Prostate gland (tissue), 2 donors: ENCODE measurements at regions not wholly inside any gene's neighbourhood (a gene's known extent, or its start where the extent isn't known, plus 50 kb on each side); places are given as distances from the start of the nearest gene placed in this dataset.
"Not testable (repeated sequence)": the region's sequence is repeated elsewhere in the genome, so short reads cannot be mapped to it uniquely, and the experiment has no call there.

Experiments used
- DNase-seq: peaks from one replicate; pipeline ENCODE4 v3.0.0-alpha.2; 2019; ENCODE audit warnings: low spot score
- H3K27ac ChIP-seq, 2 donors: fragments of 200-600 bp; sonication (generic); 2 replicates each; pipeline ENCODE4 v1.5.1; 2017 to 2019
- H3K27me3 ChIP-seq: fragments of 200-600 bp; sonication (generic); replicated peaks from 2 replicates; pipeline ENCODE4 v1.5.1; 2019; ENCODE audit not compliant: insufficient read depth
- H3K36me3 ChIP-seq, 2 donors: fragments of 200-600 bp; sonication (generic); 1 replicate in 1 of 2; 2 replicates in 1 of 2; pipeline versions ENCODE4 v1.5.1 to v1.8.1; 2017 to 2019
- H3K4me1 ChIP-seq: fragments of 200-600 bp; sonication (generic); replicated peaks from 2 replicates; pipeline ENCODE4 v1.5.1; 2019
- H3K4me3 ChIP-seq, 2 donors: fragments of 200-600 bp; sonication (generic); 2 replicates each; pipeline ENCODE4 v1.5.1; 2017 to 2019
- H3K9me3 ChIP-seq: fragments of 200-600 bp; sonication (generic); 2 replicates; pipeline ENCODE4 v1.5.1; 2017
- POLR2A ChIP-seq: fragments of 450-650 bp; IDR thresholded peaks from one replicate; pipeline ENCODE4 v1.6.1; 2016; ENCODE audit warnings: antibody characterized with exemption, mild to moderate bottlenecking
- POLR2AphosphoS5 ChIP-seq: sonication (generic); formaldehyde crosslinking; IDR thresholded peaks from one replicate; pipeline ENCODE4 v1.6.1; 2017; ENCODE audit warnings: antibody characterized with exemption
- WGBS: methylation state at CpG from one replicate; pipeline ENCODE4 v1.1.5; 2018; 5-methylcytosine and 5-hydroxymethylcytosine counted together
- intact Hi-C: fragments of 100-400 bp; cut with DNase I; formaldehyde crosslinking; loops from one replicate; pipeline ENCODE4 v1.14.2; 2022
- TF ChIP-seq, protein P1 (sequence below), 4 experiments: fragments of 200-600 bp in 2 of 4; fragments of 450-650 bp in 2 of 4; sonication (generic) in 2 of 4; IDR thresholded peaks; 1 replicate in 3 of 4; 2 replicates in 1 of 4; pipeline ENCODE4 v1.5.1; 2016 to 2019; ENCODE audit warnings: antibody characterized with exemption in 4 of 4, mild to moderate bottlenecking in 2 of 4, moderate library complexity in 2 of 4

DNA sequence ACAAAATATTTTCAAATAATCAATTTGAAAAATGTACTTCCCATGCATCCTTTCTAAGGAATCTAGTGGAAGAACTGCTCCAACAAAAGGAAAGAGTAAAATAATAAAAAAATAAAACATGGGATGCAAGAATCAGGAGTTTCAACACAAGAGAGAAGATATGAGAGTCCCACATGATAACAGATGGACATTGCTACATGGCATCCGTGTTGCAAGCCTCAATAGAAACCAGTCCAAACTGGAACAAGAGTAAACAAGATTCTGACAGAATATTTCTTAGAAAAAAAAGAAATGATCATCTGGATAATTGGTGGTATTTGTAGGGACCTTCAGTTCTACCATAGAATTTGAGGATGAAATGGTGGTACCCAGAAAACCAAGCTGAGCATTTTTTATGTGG, 186.8 kb downstream of the FRK start:
- 68% methylated on average over 1 of the region's 1 CpG for WGBS
- DNase-seq, result no peak
- Histone ChIP-seq H3K4me3 (no peak overlapping the region), H3K27me3 (no peaks in the 10 kb centered on the region), H3K27ac (no peak overlapping the region), H3K9me3 (no peaks in the 10 kb centered on the region), H3K4me1 (no peaks in the 10 kb centered on the region), H3K36me3 (no peaks in the 10 kb centered on the region)
- TF ChIP-seq, protein P1, sequence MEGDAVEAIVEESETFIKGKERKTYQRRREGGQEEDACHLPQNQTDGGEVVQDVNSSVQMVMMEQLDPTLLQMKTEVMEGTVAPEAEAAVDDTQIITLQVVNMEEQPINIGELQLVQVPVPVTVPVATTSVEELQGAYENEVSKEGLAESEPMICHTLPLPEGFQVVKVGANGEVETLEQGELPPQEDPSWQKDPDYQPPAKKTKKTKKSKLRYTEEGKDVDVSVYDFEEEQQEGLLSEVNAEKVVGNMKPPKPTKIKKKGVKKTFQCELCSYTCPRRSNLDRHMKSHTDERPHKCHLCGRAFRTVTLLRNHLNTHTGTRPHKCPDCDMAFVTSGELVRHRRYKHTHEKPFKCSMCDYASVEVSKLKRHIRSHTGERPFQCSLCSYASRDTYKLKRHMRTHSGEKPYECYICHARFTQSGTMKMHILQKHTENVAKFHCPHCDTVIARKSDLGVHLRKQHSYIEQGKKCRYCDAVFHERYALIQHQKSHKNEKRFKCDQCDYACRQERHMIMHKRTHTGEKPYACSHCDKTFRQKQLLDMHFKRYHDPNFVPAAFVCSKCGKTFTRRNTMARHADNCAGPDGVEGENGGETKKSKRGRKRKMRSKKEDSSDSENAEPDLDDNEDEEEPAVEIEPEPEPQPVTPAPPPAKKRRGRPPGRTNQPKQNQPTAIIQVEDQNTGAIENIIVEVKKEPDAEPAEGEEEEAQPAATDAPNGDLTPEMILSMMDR (IDR thresholded peaks at IDR 0.05), result no peak
- TF ChIP-seq POLR2AphosphoS5 (no peak), POLR2A (no peak)
- intact Hi-C loops, result no loop called here

DNA sequence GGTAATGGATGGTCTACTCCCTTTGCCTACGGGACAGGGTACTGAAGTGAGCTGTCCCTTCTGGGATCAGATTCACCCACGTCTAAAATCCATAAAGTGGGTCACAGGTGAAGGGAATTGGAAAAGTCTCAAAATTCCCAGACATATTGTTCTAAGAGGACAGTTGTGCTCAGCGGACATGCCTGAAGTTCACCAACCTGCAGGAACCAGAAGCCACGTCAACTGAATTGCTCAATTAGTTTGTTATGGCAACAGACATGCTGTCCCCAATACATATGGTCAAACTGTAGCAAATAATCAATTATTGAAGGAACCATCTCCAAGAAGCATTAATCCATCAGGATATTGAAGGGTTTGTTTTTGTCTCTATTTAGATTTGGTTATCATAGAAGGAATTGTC, 190.2 kb downstream of the FRK start:
- Histone ChIP-seq H3K4me1 (no peaks in the 10 kb centered on the region), H3K27ac (no peak overlapping the region), H3K9me3 (no peaks in the 10 kb centered on the region), H3K27me3 (no peaks in the 10 kb centered on the region), H3K4me3 (no peak overlapping the region), H3K36me3 (no peaks in the 10 kb centered on the region)
- WGBS, result 63% methylated on average over 4 of the region's 4 CpGs
- intact Hi-C loops, result no loop called here
- DNase-seq, result no peak
- no peak for TF ChIP-seq POLR2A
- no peak for TF ChIP-seq POLR2AphosphoS5
- TF ChIP-seq, protein P1 (IDR thresholded peaks at IDR 0.05), result no peak

DNA sequence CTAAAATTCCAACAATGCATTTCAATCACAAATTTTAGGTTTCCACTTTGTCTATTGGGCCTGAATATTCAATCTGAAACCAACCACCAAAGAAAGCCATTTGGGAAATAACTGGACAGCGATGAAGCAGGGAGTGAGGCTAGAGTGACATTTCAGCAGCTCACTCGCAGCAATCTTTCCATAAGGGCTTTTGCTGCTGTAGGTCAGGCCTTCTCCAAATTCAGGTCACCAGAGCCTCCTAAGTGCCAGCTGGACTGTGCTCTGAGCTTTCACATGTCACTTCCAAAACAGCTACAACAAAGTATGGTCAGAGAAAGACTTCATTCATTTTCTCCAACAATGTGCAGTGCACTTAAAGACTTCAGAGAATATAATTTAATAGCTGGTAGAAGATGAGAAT, 194.8 kb downstream of the FRK start:
- Histone ChIP-seq H3K4me1 (no peaks in the 10 kb centered on the region), H3K9me3 (no peaks in the 10 kb centered on the region), H3K27me3 (no peaks in the 10 kb centered on the region), H3K4me3 (no peak overlapping the region), H3K27ac (no peak overlapping the region), H3K36me3 (no peaks in the 10 kb centered on the region)
- TF ChIP-seq POLR2AphosphoS5, result no peak
- TF ChIP-seq POLR2A, result no peak
- TF ChIP-seq, protein P1 (IDR thresholded peaks at IDR 0.05), result no peak
- 87% methylated on average over 2 of the region's 2 CpGs for WGBS
- intact Hi-C loops, result no loop called here
- DNase-seq, result no peak

DNA sequence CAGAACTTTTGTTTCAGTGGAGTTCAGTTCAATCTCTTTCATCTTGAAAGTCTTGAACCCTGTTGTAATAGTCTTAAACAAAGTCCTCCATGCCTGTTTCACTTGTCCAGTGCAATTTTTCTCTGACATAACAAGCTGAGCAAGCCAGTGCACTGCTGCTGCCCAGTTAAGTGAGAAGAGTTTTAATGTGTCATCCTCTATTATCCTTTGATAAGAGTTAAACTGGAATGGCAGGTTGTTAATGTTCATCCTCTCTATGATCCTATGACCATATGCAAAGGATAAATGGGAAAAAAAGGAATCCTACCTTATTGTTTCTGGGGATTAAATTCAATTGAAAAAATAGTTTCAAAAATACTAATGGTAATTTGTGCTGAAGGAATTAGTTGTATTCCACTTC, 197.5 kb downstream of the FRK start:
- no peak overlapping the region for H3K4me3 ChIP-seq
- TF ChIP-seq POLR2A (no peak), POLR2AphosphoS5 (no peak)
- TF ChIP-seq, protein P1 (IDR thresholded peaks at IDR 0.05), result no peak

DNA sequence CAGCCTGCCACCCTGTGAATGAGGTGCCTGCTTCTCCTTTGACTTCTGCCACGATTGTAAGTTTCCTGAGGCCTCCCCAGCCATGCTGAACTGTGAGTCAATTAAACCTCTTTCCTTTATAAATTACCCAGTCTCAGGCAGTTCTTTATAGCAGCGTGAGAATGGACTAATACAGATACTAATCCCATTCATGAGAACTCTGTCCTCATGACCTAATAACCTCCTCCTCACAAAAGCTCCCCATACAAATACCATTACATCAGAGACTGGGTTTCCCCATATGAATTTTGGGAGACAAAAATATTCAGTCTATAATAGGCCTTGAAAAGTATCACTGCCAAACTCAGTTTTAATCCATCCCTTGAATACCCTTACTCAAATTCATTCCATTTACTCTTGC, 199.0 kb downstream of the FRK start:
- H3K27me3 ChIP-seq, H3K27ac ChIP-seq, H3K36me3 ChIP-seq, H3K4me3 ChIP-seq, intact Hi-C loops, H3K4me1 ChIP-seq, DNase-seq, H3K9me3 ChIP-seq: not testable (repeated sequence)
- 62% methylated on average over 2 of the region's 2 CpGs for WGBS

More for the DNA sequence above, 197.5 kb downstream of the FRK start:
- Histone ChIP-seq H3K36me3 (no peaks in the 10 kb centered on the region), H3K4me1 (no peaks in the 10 kb centered on the region), H3K9me3 (no peaks in the 10 kb centered on the region), H3K27ac (no peak overlapping the region), H3K27me3 (no peaks in the 10 kb centered on the region)
- intact Hi-C loops, result no loop called here
- DNase-seq, result no peak

DNA sequence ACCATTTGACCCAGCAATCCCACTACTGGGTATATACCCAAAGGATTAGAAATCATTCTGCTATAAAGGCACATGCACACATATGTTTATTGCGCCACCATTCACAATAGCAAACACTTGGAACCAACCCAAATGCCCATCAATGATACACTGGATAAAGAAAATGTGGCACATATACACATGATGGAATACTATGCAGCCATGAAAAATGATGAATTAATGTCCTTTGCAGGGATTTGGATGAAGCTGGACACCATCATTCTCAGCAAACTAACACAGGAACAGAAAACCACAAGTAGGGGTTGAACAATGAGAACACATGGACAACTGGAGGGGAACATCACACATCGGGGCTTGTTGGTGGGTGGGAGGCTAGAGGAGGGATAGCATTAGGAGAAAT, 201.1 kb downstream of the FRK start:
- H3K36me3 ChIP-seq, intact Hi-C loops, H3K4me3 ChIP-seq, DNase-seq, H3K27me3 ChIP-seq, H3K4me1 ChIP-seq, H3K27ac ChIP-seq, H3K9me3 ChIP-seq: not testable (repeated sequence)
- 89% methylated on average over 2 of the region's 2 CpGs for WGBS
